ENCODE measurements at regions not wholly inside any gene's neighbourhood (a gene's known extent, or its start where the extent isn't known, plus 50 kb on each side); places are given as distances from the start of the nearest gene placed in this dataset.

DNA sequence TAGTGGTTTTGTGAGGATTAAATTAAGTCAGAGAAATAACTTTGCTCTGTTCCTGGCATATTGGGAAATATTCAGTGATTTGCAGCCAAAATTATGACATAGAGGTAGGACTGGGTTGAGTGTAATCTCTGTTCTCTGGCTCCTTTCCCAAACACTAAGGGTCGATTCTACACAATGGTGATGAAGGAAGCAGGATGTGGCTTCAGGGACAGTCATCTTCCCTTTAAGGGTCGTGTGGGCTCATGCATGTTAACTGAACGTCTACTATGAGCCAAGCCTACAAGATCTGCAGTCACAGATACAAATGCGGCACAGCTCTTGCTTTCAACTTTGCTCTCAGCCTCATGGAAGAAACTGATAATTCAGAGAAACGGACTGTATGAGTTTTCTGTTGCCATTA lies 381.6 kb downstream of the VRK1 start:
- Histone ChIP-seq H3K9ac (ENCODE audit: low read depth, low read length) (no peak overlapping the region), H3K56ac (ENCODE audit: extremely low read depth, insufficient read depth, low read length) (no peak overlapping the region), H2BK5ac (ENCODE audit: low read depth, low read length, poor library complexity, severe bottlenecking) (no peak overlapping the region), H3K9me1 (ENCODE audit: insufficient read depth, low read length) (no peaks in the 10 kb centered on the region), H3K27ac (ENCODE audit: insufficient read depth, low read length) (no peak overlapping the region), H3K9me3 (ENCODE audit: control insufficient read depth, insufficient read depth, low read length) (peaks cover 36% of the 10 kb centered on the region), H4K20me1 (ENCODE audit: insufficient read depth, low read length) (no peaks in the 10 kb centered on the region), H3K14ac (replicated peaks; ENCODE audit: low read depth, low read length) (no peak overlapping the region), H3K27me3 (ENCODE audit: control insufficient read depth, insufficient read depth, low read length) (no peaks in the 10 kb centered on the region), H3K23ac (ENCODE audit: low read depth, low read length) (no peak overlapping the region), H2BK20ac (ENCODE audit: low read depth, low read length) (no peak overlapping the region), H2AK5ac (ENCODE audit: low read depth, low read length) (no peak overlapping the region), H2BK15ac (ENCODE audit: low read depth, low read length) (no peak overlapping the region), H3K36me3 (ENCODE audit: control insufficient read depth, insufficient read depth, low read length) (no peaks in the 10 kb centered on the region), H3K4me3 (ENCODE audit: insufficient read depth, low read depth, low read length) (no peak overlapping the region), H3K4ac (ENCODE audit: low read depth, low read length) (no peak overlapping the region), H4K91ac (ENCODE audit: insufficient read depth, low read depth, low read length) (no peak overlapping the region), H3K18ac (ENCODE audit: low read depth, low read length) (no peak overlapping the region), H3K4me1 (ENCODE audit: control insufficient read depth, insufficient read depth, low read length) (no peaks in the 10 kb centered on the region), H4K5ac (ENCODE audit: low read depth, low read length) (no peak overlapping the region), H2BK120ac (ENCODE audit: low read depth, low read length) (no peak overlapping the region), H3K4me2 (ENCODE audit: low read depth, low read length) (no peak overlapping the region), H2AFZ (replicated peaks; ENCODE audit: low read length, poor library complexity) (no peak overlapping the region), H2AK9ac (replicated peaks; ENCODE audit: low read depth, low read length, poor library complexity) (no peak overlapping the region), H4K8ac (ENCODE audit: low read depth in 2 of 2, low read length in 2 of 2) (no peak overlapping the region), H3K79me1 (ENCODE audit: low read depth in 1 of 2, low read length in 2 of 2) (no peaks in the 10 kb centered on the region)
- ChIA-PET POLR2A (ENCODE audit: unreplicated experiment) (no interaction called here), CTCF (no interaction called here)
- ATAC-seq (ENCODE audit: low read depth): no peak
- in situ Hi-C loops (cut with MboI; ENCODE audit: low sequenced_read_pairs) (no loop called here), intact Hi-C loops (cut with micrococcal nuclease) (no loop called here), dilution Hi-C loops (cut with HindIII; ENCODE audit: low sequenced_read_pairs, unreplicated experiment) (no loop called here)
- DNase-seq: no peak
- no peak for TF ChIP-seq CHD1 (IDR thresholded peaks at IDR 0.05; ENCODE audit: low read depth, low read length)
- no peak for TF ChIP-seq RAD21 (IDR thresholded peaks at IDR 0.05; ENCODE audit: low read length)
- TF ChIP-seq, protein P1, sequence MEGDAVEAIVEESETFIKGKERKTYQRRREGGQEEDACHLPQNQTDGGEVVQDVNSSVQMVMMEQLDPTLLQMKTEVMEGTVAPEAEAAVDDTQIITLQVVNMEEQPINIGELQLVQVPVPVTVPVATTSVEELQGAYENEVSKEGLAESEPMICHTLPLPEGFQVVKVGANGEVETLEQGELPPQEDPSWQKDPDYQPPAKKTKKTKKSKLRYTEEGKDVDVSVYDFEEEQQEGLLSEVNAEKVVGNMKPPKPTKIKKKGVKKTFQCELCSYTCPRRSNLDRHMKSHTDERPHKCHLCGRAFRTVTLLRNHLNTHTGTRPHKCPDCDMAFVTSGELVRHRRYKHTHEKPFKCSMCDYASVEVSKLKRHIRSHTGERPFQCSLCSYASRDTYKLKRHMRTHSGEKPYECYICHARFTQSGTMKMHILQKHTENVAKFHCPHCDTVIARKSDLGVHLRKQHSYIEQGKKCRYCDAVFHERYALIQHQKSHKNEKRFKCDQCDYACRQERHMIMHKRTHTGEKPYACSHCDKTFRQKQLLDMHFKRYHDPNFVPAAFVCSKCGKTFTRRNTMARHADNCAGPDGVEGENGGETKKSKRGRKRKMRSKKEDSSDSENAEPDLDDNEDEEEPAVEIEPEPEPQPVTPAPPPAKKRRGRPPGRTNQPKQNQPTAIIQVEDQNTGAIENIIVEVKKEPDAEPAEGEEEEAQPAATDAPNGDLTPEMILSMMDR (conservative IDR thresholded peaks at IDR 0.05; ENCODE audit: low read depth, low read length): no peak
- no TSS peak for BruUV-seq (replicated peaks)
- 100% methylated on average over 1 of the region's 5 CpGs; no CpG with 5 or more reads in 1 of the 2 experiments for WGBS, 2 experiments (ENCODE audit: extremely low coverage in 2 of 2, insufficient read length in 1 of 2)

Measured in IMR-90 (cell line).